ENCODE measurements at regions not wholly inside any gene's neighbourhood (a gene's known extent, or its start where the extent isn't known, plus 50 kb on each side); places are given as distances from the start of the nearest gene placed in this dataset.

- H3K27me3 ChIP-seq: no peaks in the 10 kb centered on the region
- TF ChIP-seq CTCF (IDR thresholded peaks at IDR 0.05) (no peak), POLR2A (IDR thresholded peaks at IDR 0.05) (no peak)
- H3K4me3 ChIP-seq: no peak overlapping the region
- DNase-seq: no peak
- H3K4me1 ChIP-seq: no peaks in the 10 kb centered on the region
- H3K9me3 ChIP-seq: no peaks in the 10 kb centered on the region
- H3K27ac ChIP-seq: no peak overlapping the region
- no peaks in the 10 kb centered on the region for H3K36me3 ChIP-seq
These were observed 90.9 kb downstream of the NEUROD6 start for GRCh38 chr7:31249671-31250070.

- TF ChIP-seq CTCF (IDR thresholded peaks at IDR 0.05): no peak
- TF ChIP-seq POLR2A (IDR thresholded peaks at IDR 0.05): no peak
- H3K4me3 ChIP-seq: no peak overlapping the region
- no peaks in the 10 kb centered on the region for H3K9me3 ChIP-seq
- DNase-seq: no peak
- no peak overlapping the region for H3K27ac ChIP-seq
- no peaks in the 10 kb centered on the region for H3K27me3 ChIP-seq
- no peaks in the 10 kb centered on the region for H3K4me1 ChIP-seq
- H3K36me3 ChIP-seq: no peaks in the 10 kb centered on the region
These were observed 103.7 kb downstream of the NEUROD6 start for GRCh38 chr7:31236868-31237267.

- no peak overlapping the region for H3K4me3 ChIP-seq
- H3K36me3 ChIP-seq: no peaks in the 10 kb centered on the region
- no peaks in the 10 kb centered on the region for H3K4me1 ChIP-seq
- no peaks in the 10 kb centered on the region for H3K9me3 ChIP-seq
- no peak overlapping the region for H3K27ac ChIP-seq
- DNase-seq: no peak
- TF ChIP-seq CTCF (IDR thresholded peaks at IDR 0.05): no peak
- TF ChIP-seq POLR2A (IDR thresholded peaks at IDR 0.05): no peak
- no peaks in the 10 kb centered on the region for H3K27me3 ChIP-seq
These were observed 105.5 kb downstream of the NEUROD6 start for GRCh38 chr7:31234836-31235605.

GRCh38 chr7:31228957-31229356 is 111.6 kb downstream of the NEUROD6 start:
- DNase-seq: no peak
- Histone ChIP-seq H3K36me3 (no peaks in the 10 kb centered on the region), H3K4me1 (no peaks in the 10 kb centered on the region), H3K27me3 (no peaks in the 10 kb centered on the region), H3K27ac (no peak overlapping the region), H3K9me3 (no peaks in the 10 kb centered on the region), H3K4me3 (no peak overlapping the region)
- TF ChIP-seq POLR2A (IDR thresholded peaks at IDR 0.05): no peak
- TF ChIP-seq CTCF (IDR thresholded peaks at IDR 0.05): no peak

GRCh38 chr7:31214751-31215150 is 125.8 kb downstream of the NEUROD6 start:
- Histone ChIP-seq H3K27ac (no peak overlapping the region), H3K9me3 (no peaks in the 10 kb centered on the region), H3K4me1 (no peaks in the 10 kb centered on the region), H3K36me3 (no peaks in the 10 kb centered on the region), H3K4me3 (no peak overlapping the region), H3K27me3 (no peaks in the 10 kb centered on the region)
- no peak for DNase-seq
- TF ChIP-seq CTCF (IDR thresholded peaks at IDR 0.05) (no peak), POLR2A (IDR thresholded peaks at IDR 0.05) (no peak)

Data from Peyer's patch (tissue), 4 donors.